HL-60/S4 (cell line): ENCODE measurements at regions not wholly inside any gene's neighbourhood (a gene's known extent, or its start where the extent isn't known, plus 50 kb on each side); places are given as distances from the start of the nearest gene placed in this dataset.

ENCODE experiments used
- in situ Hi-C: fragments of 300-500 bp; cut with MboI; formaldehyde crosslinking; loops from 2 replicates; pipeline ENCODE4 v1.14.3; 2022; ENCODE audit warnings: low sequenced_read_pairs

DNA sequence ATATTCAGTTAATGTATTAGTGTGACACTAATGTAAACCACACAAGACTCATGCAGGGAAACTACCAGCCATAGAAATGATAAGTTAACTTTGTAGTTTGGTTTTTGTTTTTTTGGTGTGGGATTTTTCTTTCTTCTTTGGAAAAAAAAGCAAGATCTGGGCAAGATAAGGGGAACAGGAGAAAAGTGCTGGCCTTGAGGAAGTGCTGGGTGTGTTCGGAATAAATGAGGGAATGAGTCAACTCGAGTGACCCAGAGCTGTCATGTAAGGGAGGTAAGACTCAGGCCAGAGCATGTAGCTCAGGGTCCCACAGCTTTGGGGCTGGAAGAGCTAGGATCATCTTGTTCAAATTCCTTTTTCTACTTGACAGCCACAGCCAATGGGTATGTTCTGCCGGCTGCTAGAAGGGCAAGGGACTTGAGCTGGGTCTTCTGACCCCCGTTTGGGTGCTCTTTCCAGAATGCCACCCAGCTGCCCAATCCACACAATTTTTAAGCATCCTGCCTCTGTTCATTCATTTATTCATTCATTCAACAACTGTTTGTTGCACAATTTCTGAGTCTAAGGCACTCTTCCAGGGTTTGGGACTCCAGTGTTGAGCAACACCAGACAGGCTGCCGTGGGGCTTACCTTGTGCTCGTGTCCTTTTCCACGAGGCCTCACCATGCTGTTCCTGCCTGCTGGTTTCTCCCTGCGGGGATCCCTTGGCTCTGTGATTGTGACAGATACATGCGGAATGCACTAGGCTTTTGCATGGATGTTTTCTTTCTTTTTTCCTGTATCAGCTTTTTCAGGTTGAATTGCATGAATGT is 54.5 kb downstream of the CLDN34 start:
- in situ Hi-C loops = no loop called here

- in situ Hi-C loops = no loop called here
Observed at GRCh38 chrX:10022273-10022541, 55.0 kb downstream of the CLDN34 start.

DNA sequence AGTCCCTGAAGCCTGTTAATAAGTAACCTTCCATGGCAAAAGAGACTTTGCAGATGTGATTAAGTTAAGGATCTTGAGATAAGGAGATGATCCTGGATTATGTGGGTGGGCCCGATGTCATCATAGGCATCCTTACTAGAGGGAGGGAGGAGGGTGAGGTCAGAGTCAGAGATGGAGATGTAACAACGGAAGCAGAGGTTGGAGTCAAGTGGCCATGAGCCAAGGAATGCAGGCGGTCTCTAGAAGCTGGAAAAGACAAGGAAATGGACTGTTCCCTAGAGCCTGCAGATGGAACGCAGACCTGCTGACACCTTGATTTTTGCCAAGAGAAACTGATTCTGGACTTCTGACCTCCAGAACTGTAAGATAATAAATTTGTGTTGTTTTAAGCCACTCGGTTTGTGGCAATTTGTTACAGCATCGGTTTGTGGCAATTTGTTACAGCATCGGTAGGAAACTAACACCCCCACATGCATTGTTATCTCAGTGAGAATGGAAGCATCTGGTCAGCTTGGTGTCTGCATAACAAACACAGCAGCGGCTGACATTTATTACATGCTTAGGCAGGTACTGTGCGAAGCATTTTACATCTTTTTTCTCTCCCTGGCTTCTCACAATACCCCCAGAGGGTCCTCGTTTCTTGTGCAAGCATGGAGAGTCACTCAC is 55.6 kb downstream of the CLDN34 start:
- in situ Hi-C loops = no loop called here

- in situ Hi-C loops = no loop called here
Observed at GRCh38 chrX:10023821-10024220, 56.7 kb downstream of the CLDN34 start.

GRCh38 chrX:10025742-10026493 is 58.8 kb downstream of the CLDN34 start:
- in situ Hi-C loops = no loop called here

GRCh38 chrX:10028283-10029104 is 61.3 kb downstream of the CLDN34 start:
- in situ Hi-C loops = no loop called here

DNA sequence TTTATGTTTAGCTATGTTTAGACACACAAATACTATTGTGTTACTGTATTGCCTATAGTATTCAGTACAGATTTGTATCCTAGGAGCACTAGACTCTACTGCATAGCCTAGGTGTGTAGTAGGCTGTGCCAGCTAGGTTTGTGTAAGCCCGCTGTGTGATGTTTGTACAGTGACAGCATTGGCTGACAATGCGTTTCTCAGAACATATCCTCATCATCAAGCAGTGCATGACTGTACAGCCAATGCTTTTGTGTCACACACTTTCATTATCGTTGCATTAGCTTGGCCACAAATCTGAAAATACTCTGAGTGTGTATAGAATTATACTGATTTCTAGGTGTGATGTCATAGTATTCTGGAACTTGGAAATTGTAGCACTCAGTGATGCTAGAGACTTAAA is 63.4 kb downstream of the CLDN34 start:
- in situ Hi-C loops = no loop called here

GRCh38 chrX:10031746-10032145 is 64.6 kb downstream of the CLDN34 start:
- in situ Hi-C loops = no loop called here

GRCh38 chrX:10032147-10032546 is 65.0 kb downstream of the CLDN34 start:
- in situ Hi-C loops = no loop called here

- in situ Hi-C loops = no loop called here
Observed at GRCh38 chrX:10033375-10034007, 66.3 kb downstream of the CLDN34 start.

DNA sequence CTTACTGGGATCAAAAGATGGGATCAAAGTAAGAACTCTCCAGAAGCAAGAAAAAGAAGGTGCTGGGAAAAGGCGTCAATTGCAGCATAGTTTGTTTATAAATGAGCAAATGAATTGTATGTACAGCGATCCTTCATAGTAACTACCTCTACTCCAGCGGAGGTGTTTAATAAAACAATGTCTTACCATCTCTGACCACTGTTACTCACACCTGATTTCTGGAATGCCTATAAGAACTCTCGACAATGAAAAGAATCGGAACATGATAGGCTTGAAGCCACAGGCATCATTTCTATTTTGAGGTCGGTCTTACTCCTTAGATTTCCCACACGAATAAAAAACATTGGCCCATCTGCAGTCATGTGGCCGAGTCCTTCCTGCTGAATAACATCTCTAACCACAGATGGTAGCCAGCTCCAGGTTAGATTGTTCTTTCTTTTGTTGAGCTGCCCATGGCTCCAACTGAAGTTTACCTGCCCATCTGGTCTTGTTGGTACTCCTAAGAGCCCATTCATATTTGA is 67.6 kb downstream of the CLDN34 start:
- in situ Hi-C loops = no loop called here

- in situ Hi-C loops = no loop called here
Observed at GRCh38 chrX:10038585-10038984, 71.4 kb downstream of the CLDN34 start.

- in situ Hi-C loops = no loop called here
Observed at GRCh38 chrX:10039821-10040793, 72.9 kb downstream of the CLDN34 start.

DNA sequence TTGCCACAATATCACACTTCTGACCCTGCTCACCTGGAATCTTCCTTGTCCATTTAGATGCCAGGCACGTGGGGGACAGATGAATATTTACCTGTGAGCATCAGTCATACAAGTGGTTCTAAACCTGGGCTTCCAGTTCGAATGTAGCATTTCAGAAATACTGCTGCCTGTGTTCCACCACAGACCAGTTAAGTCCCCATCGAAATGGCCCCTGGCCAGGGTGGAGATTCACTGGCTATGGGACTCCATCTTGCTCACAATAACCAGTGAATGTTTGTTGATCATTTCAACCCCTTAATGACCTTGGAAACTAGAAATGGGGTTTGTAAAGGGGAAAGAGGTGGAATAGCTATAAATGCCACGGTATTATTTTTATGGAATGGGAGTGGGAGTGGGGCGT is 73.8 kb downstream of the CLDN34 start:
- in situ Hi-C loops = no loop called here

- in situ Hi-C loops = no loop called here
Observed at GRCh38 chrX:10041383-10041782, 74.2 kb downstream of the CLDN34 start.

DNA sequence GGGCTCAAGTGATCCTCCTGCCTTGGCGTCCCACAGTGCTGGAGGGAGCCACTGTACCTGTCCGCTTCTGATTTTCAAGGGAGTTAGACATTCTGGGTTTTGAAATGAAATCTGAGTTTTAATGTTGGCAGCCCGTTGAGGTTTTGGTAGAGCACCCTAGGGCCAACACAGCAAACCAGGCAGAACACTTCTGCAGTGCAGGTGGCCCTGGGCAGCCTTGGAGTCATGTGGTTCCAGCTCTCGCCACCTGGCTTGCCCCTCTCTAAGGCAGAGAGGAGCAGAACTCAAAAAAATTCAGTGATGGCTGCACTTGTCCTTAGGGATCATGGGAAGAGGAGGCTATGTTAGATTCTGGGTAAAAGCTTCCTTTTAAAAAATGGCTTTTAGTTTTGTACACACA is 74.9 kb downstream of the CLDN34 start:
- in situ Hi-C loops = no loop called here

GRCh38 chrX:10043386-10043785 is 76.2 kb downstream of the CLDN34 start:
- in situ Hi-C loops = no loop called here

DNA sequence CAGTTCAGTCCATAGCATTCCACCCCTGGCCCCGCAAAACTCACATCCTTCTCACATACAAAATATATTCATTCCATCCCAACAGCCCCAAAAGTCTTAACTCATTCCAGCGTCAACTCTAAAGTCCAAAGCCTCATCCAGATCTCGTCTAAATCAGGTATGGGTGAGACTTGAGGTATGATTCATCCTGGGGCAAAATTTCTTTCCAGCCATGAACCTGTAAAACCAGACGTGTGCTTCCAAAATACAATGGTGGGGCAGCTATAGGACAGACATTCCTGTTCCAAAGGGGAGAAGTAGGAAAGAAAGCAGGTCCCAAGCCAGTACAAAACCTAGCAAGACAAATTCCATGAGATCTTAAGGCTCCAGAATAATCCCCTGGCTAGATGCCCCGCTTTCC is 76.9 kb downstream of the CLDN34 start:
- in situ Hi-C loops = no loop called here

- in situ Hi-C loops = no loop called here
Observed at GRCh38 chrX:10045327-10046000, 78.3 kb downstream of the CLDN34 start.
